AG09309 (cell line): ENCODE measurements at regions not wholly inside any gene's neighbourhood (a gene's known extent, or its start where the extent isn't known, plus 50 kb on each side); places are given as distances from the start of the nearest gene placed in this dataset.
"Not testable (repeated sequence)": the region's sequence is repeated elsewhere in the genome, so short reads cannot be mapped to it uniquely, and the experiment has no call there.

Experiments
- DNase-seq: peaks from one replicate; pipeline ENCODE4 v3.0.0-alpha.2; 2010; ENCODE audit warnings: low read depth
- H3K4me3 ChIP-seq: 2 replicates; pipeline ENCODE4 v1.5.1; 2011; ENCODE audit warnings: mild to moderate bottlenecking, low read depth, low read length, moderate library complexity; ENCODE audit not compliant: control insufficient read depth
- CTCF ChIP-seq: IDR thresholded peaks from 2 replicates; pipeline ENCODE4 v1.5.1; 2011; ENCODE audit warnings: mild to moderate bottlenecking, low read depth, low read length, inconsistent platforms; ENCODE audit not compliant: insufficient read depth, control insufficient read depth; ENCODE audit errors: missing control alignments

- no peak for DNase-seq
- no peak for TF ChIP-seq CTCF
- H3K4me3 ChIP-seq = no peak overlapping the region
Measured at GRCh38 chr3:144815655-144816054, 844.0 kb downstream of the DIPK2A start.

GRCh38 chr3:144816323-144816722, 844.7 kb downstream of the DIPK2A start:
- H3K4me3 ChIP-seq = no peak overlapping the region
- no peak for TF ChIP-seq CTCF
- no peak for DNase-seq

- no peak overlapping the region for H3K4me3 ChIP-seq
- no peak for DNase-seq
- no peak for TF ChIP-seq CTCF
Measured at GRCh38 chr3:144818973-144819372, 847.4 kb downstream of the DIPK2A start.

- not testable (repeated sequence) for H3K4me3 ChIP-seq, DNase-seq
Measured at GRCh38 chr3:144820232-144820631, 848.6 kb downstream of the DIPK2A start.

GRCh38 chr3:144820726-144821125, 849.1 kb downstream of the DIPK2A start:
- no peak for TF ChIP-seq CTCF
- H3K4me3 ChIP-seq = no peak overlapping the region
- DNase-seq = no peak

- peak; percentile 59 for DNase-seq
- TF ChIP-seq CTCF = no peak
- no peak overlapping the region for H3K4me3 ChIP-seq
Measured at GRCh38 chr3:144821583-144821982, 850.0 kb downstream of the DIPK2A start.

GRCh38 chr3:144822671-144823070, 851.0 kb downstream of the DIPK2A start:
- no peak for TF ChIP-seq CTCF
- H3K4me3 ChIP-seq = no peak overlapping the region
- no peak for DNase-seq
